Loucy (cell line): ENCODE measurements at regions not wholly inside any gene's neighbourhood (a gene's known extent, or its start where the extent isn't known, plus 50 kb on each side); places are given as distances from the start of the nearest gene placed in this dataset.

Experiments used
- H2AFZ ChIP-seq: fragments of 200-600 bp; sonication (generic); 2 replicates; pipeline ENCODE4 v1.6.0; 2016; ENCODE audit warnings: antibody characterized with exemption, mild to moderate bottlenecking, low read length, moderate library complexity
- H3F3A ChIP-seq: fragments of 200-600 bp; 2 replicates; pipeline ENCODE4 v1.6.0; 2016; ENCODE audit warnings: antibody characterized with exemption, low read depth, mild to moderate bottlenecking
- H3K27me3 ChIP-seq: fragments of 200-600 bp; sonication (generic); 2 replicates; pipeline ENCODE4 v1.6.1; 2014; ENCODE audit warnings: low read length, mild to moderate bottlenecking; ENCODE audit not compliant: insufficient read depth, poor library complexity, severe bottlenecking
- H3K36me3 ChIP-seq: fragments of 200-600 bp; sonication (generic); 2 replicates; pipeline ENCODE4 v1.6.1; 2016; ENCODE audit warnings: low read length; ENCODE audit not compliant: insufficient read depth
- H3K4me1 ChIP-seq: fragments of 200-600 bp; sonication (generic); 2 replicates; pipeline ENCODE4 v1.5.1; 2014; ENCODE audit warnings: low read length, mild to moderate bottlenecking; ENCODE audit not compliant: insufficient read depth, poor library complexity, severe bottlenecking
- H3K4me2 ChIP-seq: fragments of 200-600 bp; sonication (generic); 2 replicates; pipeline ENCODE4 v1.6.0; 2014; ENCODE audit warnings: antibody characterized with exemption, low read length, low read depth, mild to moderate bottlenecking; ENCODE audit not compliant: poor library complexity, severe bottlenecking
- H3K4me3 ChIP-seq: fragments of 200-600 bp; sonication (generic); 2 replicates; pipeline ENCODE4 v1.5.1; 2014; ENCODE audit warnings: low read length, mild to moderate bottlenecking, mixed read lengths; ENCODE audit not compliant: poor library complexity, severe bottlenecking
- H3K79me2 ChIP-seq: fragments of 200-600 bp; sonication (generic); 2 replicates; pipeline ENCODE4 v1.6.1; 2014; ENCODE audit warnings: low read length; ENCODE audit not compliant: insufficient read depth
- H3K9ac ChIP-seq: fragments of 200-600 bp; sonication (generic); 2 replicates; pipeline ENCODE4 v1.6.0; 2014; ENCODE audit warnings: mild to moderate bottlenecking, low read depth, low read length, moderate library complexity; ENCODE audit not compliant: poor library complexity, severe bottlenecking
- H3K9me2 ChIP-seq: fragments of 200-600 bp; sonication (generic); replicated peaks from 2 replicates; pipeline ENCODE4 v1.6.1; 2016; ENCODE audit warnings: low read depth, low read length, mixed read lengths
- H3K9me3 ChIP-seq: fragments of 200-600 bp; sonication (generic); 2 replicates; pipeline ENCODE4 v1.6.1; 2014; ENCODE audit warnings: mild to moderate bottlenecking, antibody characterized with exemption, low read length, low read depth; ENCODE audit not compliant: insufficient read depth
- H4K20me1 ChIP-seq: fragments of 200-600 bp; sonication (generic); 2 replicates; pipeline ENCODE4 v1.6.0; 2014; ENCODE audit warnings: antibody characterized with exemption, low read length, mild to moderate bottlenecking; ENCODE audit not compliant: insufficient read depth, poor library complexity, severe bottlenecking
- CTCF ChIP-seq: fragments of 200-600 bp; sonication (generic); conservative IDR thresholded peaks from 2 replicates; pipeline ENCODE4 v1.5.1; 2014; ENCODE audit warnings: mild to moderate bottlenecking, antibody characterized with exemption, low read length
- EZH2phosphoT487 ChIP-seq: fragments of 200-600 bp; IDR thresholded peaks from 2 replicates; pipeline ENCODE4 v1.6.1; 2018; ENCODE audit warnings: antibody characterized with exemption, mild to moderate bottlenecking, moderate library complexity, borderline replicate concordance

- Histone ChIP-seq H3K4me3 (no peak overlapping the region), H3K9me2 (no peaks in the 10 kb centered on the region), H3K9ac (no peak overlapping the region), H3K27me3 (no peaks in the 10 kb centered on the region), H3K4me2 (no peak overlapping the region), H3K9me3 (no peaks in the 10 kb centered on the region), H3K79me2 (no peaks in the 10 kb centered on the region), H3K4me1 (no peaks in the 10 kb centered on the region), H3F3A (no peaks in the 10 kb centered on the region), H3K36me3 (no peaks in the 10 kb centered on the region), H2AFZ (no peak overlapping the region; the same call in 1 of the 2 replicates), H4K20me1 (no peaks in the 10 kb centered on the region)
- TF ChIP-seq CTCF (no peak), EZH2phosphoT487 (no peak)
These were observed 145.6 kb downstream of the GDAP2 start for GRCh38 chr1:117783606-117784396.

- H3K4me3 ChIP-seq = no peak overlapping the region
These were observed 141.4 kb downstream of the GDAP2 start for GRCh38 chr1:117788014-117788413.

GRCh38 chr1:117793413-117793812 is 136.0 kb downstream of the GDAP2 start:
- TF ChIP-seq CTCF (no peak), EZH2phosphoT487 (no peak)

More at GRCh38 chr1:117788014-117788413, 141.4 kb downstream of the GDAP2 start:
- Histone ChIP-seq H4K20me1 (no peaks in the 10 kb centered on the region), H3K9me2 (no peaks in the 10 kb centered on the region), H3K9ac (no peak overlapping the region), H3K36me3 (no peaks in the 10 kb centered on the region), H3K4me2 (no peak overlapping the region), H3K27me3 (no peaks in the 10 kb centered on the region), H3K4me1 (no peaks in the 10 kb centered on the region), H3K79me2 (no peaks in the 10 kb centered on the region), H2AFZ (no peak overlapping the region), H3F3A (no peaks in the 10 kb centered on the region), H3K9me3 (no peaks in the 10 kb centered on the region)
- TF ChIP-seq EZH2phosphoT487 (no peak), CTCF (no peak)

More at GRCh38 chr1:117793413-117793812, 136.0 kb downstream of the GDAP2 start:
- Histone ChIP-seq H3K4me1 (no peaks in the 10 kb centered on the region), H3K9me3 (no peaks in the 10 kb centered on the region), H3K79me2 (no peaks in the 10 kb centered on the region), H2AFZ (no peak overlapping the region), H3K36me3 (no peaks in the 10 kb centered on the region), H3K9me2 (no peaks in the 10 kb centered on the region), H3K9ac (no peak overlapping the region), H4K20me1 (no peaks in the 10 kb centered on the region), H3K27me3 (no peaks in the 10 kb centered on the region), H3K4me2 (no peak overlapping the region), H3K4me3 (no peak overlapping the region), H3F3A (no peaks in the 10 kb centered on the region)
